T-cell (primary cell): ENCODE measurements at regions not wholly inside any gene's neighbourhood (a gene's known extent, or its start where the extent isn't known, plus 50 kb on each side); places are given as distances from the start of the nearest gene placed in this dataset.

Source experiments
- ATAC-seq, 4 experiments: fragments of 200-7000 bp in 3 of 4; fragments of 150-1000 bp in 1 of 4; cut with Tn5 transposase; replicated peaks in 1 of 4; 1 replicate in 3 of 4; 2 replicates in 1 of 4; pipeline ENCODE4 v1.10.0; 2021; ENCODE audit warnings: moderate library complexity in 3 of 4, mild to moderate bottlenecking in 2 of 4, moderate number of reproducible peaks in 1 of 4
- CTCF ChIA-PET, 2 donors: fragments of 300-600 bp; sonication (Branson Sonifier 250); formaldehyde crosslinking; loops; one replicate each; lab custom pipeline; 2022; ENCODE audit warnings: antibody characterized with exemption in 2 of 2; lab: Charles Lee
- POLR2A ChIA-PET, 2 donors: fragments of 300-600 bp; sonication (Branson Sonifier 250); formaldehyde crosslinking; loops; one replicate each; lab custom pipeline; 2022; ENCODE audit warnings: antibody characterized with exemption in 2 of 2; lab: Charles Lee
- DNase-seq, 35 experiments: peaks; one replicate each; pipeline versions ENCODE4 v3.0.0 to v3.0.0-alpha.2; 2013 to 2023
- H3K27ac ChIP-seq: one replicate; pipeline ENCODE4 v1.5.1; 2013; ENCODE audit warnings: low read length
- H3K27me3 ChIP-seq, 2 experiments: replicated peaks in 1 of 2; 1 replicate in 1 of 2; 2 replicates in 1 of 2; pipeline versions ENCODE4 v1.6.1 to v1.7.0; 2013; ENCODE audit warnings: low read length in 1 of 2, mixed read lengths in 1 of 2; ENCODE audit not compliant: control insufficient read depth in 2 of 2, insufficient read depth in 2 of 2; ENCODE audit errors: extremely low read depth in 1 of 2
- H3K36me3 ChIP-seq, 2 donors: 1 replicate in 1 of 2; 2 replicates in 1 of 2; pipeline versions ENCODE4 v1.6.1 to v1.7.0; 2013; ENCODE audit warnings: low read length in 1 of 2; ENCODE audit not compliant: control insufficient read depth in 2 of 2, insufficient read depth in 1 of 2; ENCODE audit errors: extremely low read depth in 1 of 2
- H3K4me1 ChIP-seq, 2 experiments: 1 replicate in 1 of 2; 2 replicates in 1 of 2; pipeline versions ENCODE4 v1.6.1 to v1.7.0; 2013; ENCODE audit warnings: low read length in 2 of 2, mixed read lengths in 1 of 2; ENCODE audit not compliant: insufficient read depth in 2 of 2, control insufficient read depth in 1 of 2; ENCODE audit errors: extremely low read depth in 1 of 2
- H3K4me3 ChIP-seq, 2 donors: 1 replicate in 1 of 2; 2 replicates in 1 of 2; pipeline versions ENCODE4 v1.5.1 to v1.7.0; 2013; ENCODE audit warnings: mild to moderate bottlenecking in 2 of 2, low read length in 1 of 2, moderate library complexity in 1 of 2; ENCODE audit not compliant: control insufficient read depth in 1 of 2; ENCODE audit errors: extremely low read depth in 1 of 2
- H3K9me3 ChIP-seq: 2 replicates; pipeline ENCODE4 v1.7.0; 2013
- H3K27ac Mint-ChIP-seq, 2 donors: one replicate each; pipeline ENCODE4 v1.8.0; 2020 to 2021; ENCODE audit warnings: mild to moderate bottlenecking in 2 of 2, mixed read lengths in 2 of 2
- H3K27me3 Mint-ChIP-seq, 2 donors: one replicate each; pipeline ENCODE4 v1.8.0; 2021 to 2022; ENCODE audit warnings: mixed read lengths in 2 of 2
- H3K36me3 Mint-ChIP-seq: one replicate; pipeline ENCODE4 v1.8.0; 2021; ENCODE audit warnings: mixed read lengths
- H3K4me1 Mint-ChIP-seq, 3 donors: one replicate each; pipeline ENCODE4 v1.8.0; 2020 to 2022; ENCODE audit warnings: mixed read lengths in 3 of 3, mild to moderate bottlenecking in 1 of 3
- H3K4me3 Mint-ChIP-seq, 3 donors: one replicate each; pipeline ENCODE4 v1.8.0; 2020 to 2022; ENCODE audit warnings: mild to moderate bottlenecking in 3 of 3, mixed read lengths in 3 of 3, moderate library complexity in 3 of 3
- H3K9me3 Mint-ChIP-seq, 3 donors: one replicate each; pipeline ENCODE4 v1.8.0; 2020 to 2022; ENCODE audit warnings: mixed read lengths in 3 of 3
- WGBS: methylation state at CpG from one replicate; pipeline ENCODE4 v1.1.5; 2013; ENCODE audit warnings: missing lambda C conversion rate; ENCODE audit not compliant: insufficient coverage; 5-methylcytosine and 5-hydroxymethylcytosine counted together

- H3K36me3 Mint-ChIP-seq, result no peaks in the 10 kb centered on the region
- Histone ChIP-seq H3K36me3 (no peaks in the 10 kb centered on the region), H3K27me3 (no peaks in the 10 kb centered on the region), H3K27ac (no peak overlapping the region), H3K4me3 (no peak overlapping the region), H3K4me1 (no peaks in the 10 kb centered on the region), H3K9me3 (no peaks in the 10 kb centered on the region)
- ChIA-PET CTCF (interaction anchor here (0.6 kb wide), 2 partner anchors 45 to 1708 kb away, joined by 3 to 4 read pairs; no protein-coding TSS in a partner anchor), POLR2A (no interaction called here)
- H3K4me1 Mint-ChIP-seq, result no peaks in the 10 kb centered on the region
- no peak overlapping the region for H3K27ac Mint-ChIP-seq
- ATAC-seq (no peak), DNase-seq (no peak)
- no peaks in the 10 kb centered on the region for H3K27me3 Mint-ChIP-seq
- no peak overlapping the region for H3K4me3 Mint-ChIP-seq
- WGBS, result 97% methylated on average over 5 of the region's 10 CpGs
- peaks cover 0 to 15% (median 10%) of the 10 kb centered on the region in 3 donors for H3K9me3 Mint-ChIP-seq
Observed at GRCh38 chr1:187481581-187482148, 652.9 kb downstream of the PLA2G4A start.

GRCh38 chr1:187490266-187490665 is 661.5 kb downstream of the PLA2G4A start:
- Mint-ChIP-seq H3K4me1 (no peaks in the 10 kb centered on the region), H3K27ac (no peak overlapping the region), H3K27me3 (no peaks in the 10 kb centered on the region), H3K36me3 (no peaks in the 10 kb centered on the region), H3K9me3 (peaks cover 0 to 15% (median 9%) of the 10 kb centered on the region in 3 donors), H3K4me3 (no peak overlapping the region)
- Histone ChIP-seq H3K4me1 (no peaks in the 10 kb centered on the region), H3K27ac (no peak overlapping the region), H3K4me3 (no peak overlapping the region), H3K27me3 (no peaks in the 10 kb centered on the region), H3K9me3 (no peaks in the 10 kb centered on the region), H3K36me3 (no peaks in the 10 kb centered on the region)
- DNase-seq (no peak), ATAC-seq (no peak)
- CTCF ChIA-PET, result no interaction called here
- POLR2A ChIA-PET, result no interaction called here
- WGBS, result no CpG with 5 or more reads among the region's 3 CpGs

- H3K4me1 ChIP-seq, result no peaks in the 10 kb centered on the region
- H3K27ac ChIP-seq, result no peak overlapping the region
- Mint-ChIP-seq H3K4me3 (no peak overlapping the region), H3K27ac (no peak overlapping the region), H3K9me3 (peaks cover 0 to 11% (median 9%) of the 10 kb centered on the region in 3 donors), H3K4me1 (no peaks in the 10 kb centered on the region), H3K36me3 (no peaks in the 10 kb centered on the region), H3K27me3 (no peaks in the 10 kb centered on the region)
- H3K9me3 ChIP-seq, result no peaks in the 10 kb centered on the region
- CTCF ChIA-PET, result no interaction called here
- H3K36me3 ChIP-seq, result no peaks in the 10 kb centered on the region
- H3K4me3 ChIP-seq, result no peak overlapping the region
- POLR2A ChIA-PET, result no interaction called here
- DNase-seq (no peak), ATAC-seq (no peak)
- WGBS, result 90% methylated on average over 2 of the region's 5 CpGs
- H3K27me3 ChIP-seq, result no peaks in the 10 kb centered on the region
Observed at GRCh38 chr1:187491082-187491720, 662.5 kb downstream of the PLA2G4A start.

GRCh38 chr1:187498028-187498427 is 669.3 kb downstream of the PLA2G4A start:
- Histone ChIP-seq H3K36me3 (no peaks in the 10 kb centered on the region), H3K9me3 (no peaks in the 10 kb centered on the region), H3K4me1 (no peaks in the 10 kb centered on the region), H3K27me3 (no peaks in the 10 kb centered on the region), H3K27ac (no peak overlapping the region), H3K4me3 (no peak overlapping the region)
- WGBS, result no CpG with 5 or more reads among the region's 1 CpG
- Mint-ChIP-seq H3K27me3 (no peaks in the 10 kb centered on the region), H3K9me3 (no peaks in the 10 kb centered on the region), H3K36me3 (no peaks in the 10 kb centered on the region), H3K27ac (no peak overlapping the region), H3K4me3 (no peak overlapping the region), H3K4me1 (no peaks in the 10 kb centered on the region)
- CTCF ChIA-PET, result no interaction called here
- ATAC-seq (no peak), DNase-seq (no peak)
- POLR2A ChIA-PET, result no interaction called here

GRCh38 chr1:187504779-187505178 is 676.0 kb downstream of the PLA2G4A start:
- H3K9me3 Mint-ChIP-seq, result peaks cover 7 to 16% (median 11%) of the 10 kb centered on the region in 3 donors
- H3K27ac ChIP-seq, result no peak overlapping the region
- H3K4me3 ChIP-seq, result no peak overlapping the region
- no peak overlapping the region for H3K4me3 Mint-ChIP-seq
- H3K4me1 Mint-ChIP-seq, result no peaks in the 10 kb centered on the region
- ATAC-seq, result no peak
- no peaks in the 10 kb centered on the region for H3K36me3 Mint-ChIP-seq
- POLR2A ChIA-PET, result no interaction called here
- no peak overlapping the region for H3K27ac Mint-ChIP-seq
- no peaks in the 10 kb centered on the region for H3K27me3 ChIP-seq
- no peaks in the 10 kb centered on the region for H3K36me3 ChIP-seq
- DNase-seq, result no peak
- H3K4me1 ChIP-seq, result no peaks in the 10 kb centered on the region
- CTCF ChIA-PET, result no interaction called here
- no peaks in the 10 kb centered on the region for H3K27me3 Mint-ChIP-seq
- H3K9me3 ChIP-seq, result no peaks in the 10 kb centered on the region

GRCh38 chr1:187509091-187509490 is 680.3 kb downstream of the PLA2G4A start:
- no peaks in the 10 kb centered on the region for H3K4me1 ChIP-seq
- H3K27me3 ChIP-seq, result no peaks in the 10 kb centered on the region
- H3K4me3 ChIP-seq, result no peak overlapping the region
- Mint-ChIP-seq H3K9me3 (peaks cover 9 to 22% (median 21%) of the 10 kb centered on the region in 3 donors), H3K36me3 (no peaks in the 10 kb centered on the region), H3K27me3 (no peaks in the 10 kb centered on the region), H3K4me3 (no peak overlapping the region), H3K4me1 (no peaks in the 10 kb centered on the region), H3K27ac (no peak overlapping the region)
- H3K9me3 ChIP-seq, result no peaks in the 10 kb centered on the region
- POLR2A ChIA-PET, result no interaction called here
- DNase-seq (no peak), ATAC-seq (no peak)
- no peak overlapping the region for H3K27ac ChIP-seq
- CTCF ChIA-PET, result interaction anchor here in 1 of 2 donors (0.6 kb wide), 1 partner anchor 265 kb away, joined by 4 read pairs; no protein-coding TSS in a partner anchor
- no peaks in the 10 kb centered on the region for H3K36me3 ChIP-seq
